Gastroesophageal sphincter (tissue), 4 donors: ENCODE measurements at regions not wholly inside any gene's neighbourhood (a gene's known extent, or its start where the extent isn't known, plus 50 kb on each side); places are given as distances from the start of the nearest gene placed in this dataset.

Experiments used
- ATAC-seq: fragments of 150-250 bp; one replicate; pipeline ENCODE4 v1.9.1; 2016; ENCODE audit warnings: mild to moderate bottlenecking, moderate library complexity
- H3K27ac ChIP-seq, 4 donors: fragments of 200-600 bp; sonication (generic) in 3 of 4; 1 replicate in 3 of 4; 2 replicates in 1 of 4; pipeline ENCODE4 v1.5.1; 2016 to 2019
- H3K27me3 ChIP-seq: fragments of 200-600 bp; sonication (generic); one replicate; pipeline ENCODE4 v1.5.1; 2019
- H3K36me3 ChIP-seq, 2 donors: fragments of 200-600 bp; sonication (generic); one replicate each; pipeline ENCODE4 v1.5.1; 2019; ENCODE audit warnings: control low read depth in 1 of 2
- H3K4me1 ChIP-seq, 3 donors: fragments of 200-600 bp; sonication (generic); 1 replicate in 2 of 3; 2 replicates in 1 of 3; pipeline ENCODE4 v1.5.1; 2016 to 2019; ENCODE audit warnings: control low read depth in 2 of 3
- H3K4me3 ChIP-seq, 2 donors: fragments of 200-600 bp; sonication (generic); one replicate each; pipeline ENCODE4 v1.5.1; 2019; ENCODE audit warnings: mild to moderate bottlenecking in 1 of 2, moderate library complexity in 1 of 2
- H3K9me3 ChIP-seq, 3 donors: fragments of 200-600 bp; sonication (generic); one replicate each; pipeline ENCODE4 v1.5.1; 2017 to 2019; ENCODE audit warnings: control low read depth in 2 of 3
- CTCF ChIP-seq, 4 experiments: fragments of 200-600 bp in 2 of 4; fragments of 450-650 bp in 2 of 4; sonication (generic) in 1 of 4; IDR thresholded peaks; one replicate each; pipeline ENCODE4 v1.5.1; 2017 to 2019; ENCODE audit warnings: antibody characterized with exemption in 4 of 4, mild to moderate bottlenecking in 2 of 4, moderate library complexity in 2 of 4
- EP300 ChIP-seq: sonication (generic); formaldehyde crosslinking; IDR thresholded peaks from one replicate; pipeline ENCODE4 v1.6.1; 2017; ENCODE audit warnings: antibody characterized with exemption, mild to moderate bottlenecking
- POLR2A ChIP-seq, 2 donors: fragments of 450-650 bp; IDR thresholded peaks; one replicate each; pipeline ENCODE4 v1.6.1; 2017; ENCODE audit warnings: antibody characterized with exemption in 2 of 2, mild to moderate bottlenecking in 2 of 2, moderate library complexity in 1 of 2
- POLR2AphosphoS5 ChIP-seq: sonication (generic); formaldehyde crosslinking; IDR thresholded peaks from one replicate; pipeline ENCODE4 v1.6.1; 2017; ENCODE audit warnings: antibody characterized with exemption
- WGBS, 2 donors: methylation state at CpG; one replicate each; pipeline ENCODE4 v1.1.5; 2018; ENCODE audit warnings: low coverage in 1 of 2; 5-methylcytosine and 5-hydroxymethylcytosine counted together

GRCh38 chr7:153657182-153657800 is 394.9 kb upstream of the DPP6 start:
- H3K36me3 ChIP-seq = no peaks in the 10 kb centered on the region
- no peak overlapping the region for H3K27ac ChIP-seq
- 0 to 59% methylated on average over 1 to 7 of the region's 7 CpGs for WGBS, 2 donors
- H3K4me3 ChIP-seq = no peak overlapping the region
- no peaks in the 10 kb centered on the region for H3K27me3 ChIP-seq
- no peak for ATAC-seq
- peaks cover 0 to 21% (median 0%) of the 10 kb centered on the region in 3 donors for H3K9me3 ChIP-seq
- TF ChIP-seq CTCF (IDR thresholded peaks at IDR 0.05) (no peak), POLR2A (IDR thresholded peaks at IDR 0.05) (no peak), EP300 (no peak), POLR2AphosphoS5 (no peak)
- no peaks in the 10 kb centered on the region for H3K4me1 ChIP-seq

GRCh38 chr7:153675131-153675530 is 377.1 kb upstream of the DPP6 start:
- no peak overlapping the region for H3K27ac ChIP-seq
- no peak overlapping the region for H3K4me3 ChIP-seq
- no peaks in the 10 kb centered on the region for H3K4me1 ChIP-seq
- WGBS, 2 donors = 64 to 83% methylated on average over 2 to 3 of the region's 3 CpGs
- H3K27me3 ChIP-seq = no peaks in the 10 kb centered on the region
- no peak for TF ChIP-seq POLR2A (IDR thresholded peaks at IDR 0.05)
- TF ChIP-seq CTCF (IDR thresholded peaks at IDR 0.05) = no peak
- TF ChIP-seq POLR2AphosphoS5 = no peak
- TF ChIP-seq EP300 = no peak
- no peaks in the 10 kb centered on the region for H3K36me3 ChIP-seq
- H3K9me3 ChIP-seq = no peaks in the 10 kb centered on the region
- ATAC-seq = no peak

GRCh38 chr7:153682628-153683027 is 369.6 kb upstream of the DPP6 start:
- no peaks in the 10 kb centered on the region for H3K4me1 ChIP-seq
- H3K9me3 ChIP-seq = no peaks in the 10 kb centered on the region
- H3K4me3 ChIP-seq = no peak overlapping the region
- H3K27me3 ChIP-seq = no peaks in the 10 kb centered on the region
- H3K36me3 ChIP-seq = no peaks in the 10 kb centered on the region
- no peak for TF ChIP-seq POLR2AphosphoS5
- TF ChIP-seq CTCF (IDR thresholded peaks at IDR 0.05) = no peak
- no peak for TF ChIP-seq POLR2A (IDR thresholded peaks at IDR 0.05)
- no peak for TF ChIP-seq EP300
- 100% methylated on average over 1 to 2 of the region's 3 CpGs for WGBS, 2 donors
- no peak overlapping the region for H3K27ac ChIP-seq
- no peak for ATAC-seq

GRCh38 chr7:153696242-153696641 is 356.0 kb upstream of the DPP6 start:
- no peaks in the 10 kb centered on the region for H3K27me3 ChIP-seq
- H3K27ac ChIP-seq = no peak overlapping the region
- H3K36me3 ChIP-seq = no peaks in the 10 kb centered on the region
- no peak for ATAC-seq
- TF ChIP-seq POLR2AphosphoS5 (no peak), EP300 (no peak), CTCF (IDR thresholded peaks at IDR 0.05) (no peak), POLR2A (IDR thresholded peaks at IDR 0.05) (no peak)
- no peaks in the 10 kb centered on the region for H3K9me3 ChIP-seq
- H3K4me3 ChIP-seq = no peak overlapping the region
- 86% methylated on average over 7 of the region's 12 CpGs; no CpG with 5 or more reads in 1 of the 2 donors for WGBS, 2 donors
- no peaks in the 10 kb centered on the region for H3K4me1 ChIP-seq

GRCh38 chr7:153698046-153698445 is 354.2 kb upstream of the DPP6 start:
- H3K9me3 ChIP-seq = peaks cover 0 to 5% (median 0%) of the 10 kb centered on the region in 3 donors
- no peaks in the 10 kb centered on the region for H3K27me3 ChIP-seq
- no peak overlapping the region for H3K4me3 ChIP-seq
- ATAC-seq = no peak
- no peak overlapping the region for H3K27ac ChIP-seq
- no peaks in the 10 kb centered on the region for H3K4me1 ChIP-seq
- TF ChIP-seq EP300 (no peak), POLR2A (IDR thresholded peaks at IDR 0.05) (no peak), POLR2AphosphoS5 (no peak), CTCF (IDR thresholded peaks at IDR 0.05) (no peak)
- 71 to 97% methylated on average over 3 to 9 of the region's 10 CpGs for WGBS, 2 donors
- no peaks in the 10 kb centered on the region for H3K36me3 ChIP-seq
